Eye (tissue), 1 donor: ENCODE measurements at regions not wholly inside any gene's neighbourhood (a gene's known extent, or its start where the extent isn't known, plus 50 kb on each side); places are given as distances from the start of the nearest gene placed in this dataset.
A peak's percentile ranks its signal among the peaks of the same experiment; 100 is the strongest.
"Not testable (repeated sequence)": the region's sequence is repeated elsewhere in the genome, so short reads cannot be mapped to it uniquely, and the experiment has no call there.

Source experiments
- DNase-seq: peaks from one replicate; pipeline ENCODE4 v3.0.0-alpha.2; 2015

DNA sequence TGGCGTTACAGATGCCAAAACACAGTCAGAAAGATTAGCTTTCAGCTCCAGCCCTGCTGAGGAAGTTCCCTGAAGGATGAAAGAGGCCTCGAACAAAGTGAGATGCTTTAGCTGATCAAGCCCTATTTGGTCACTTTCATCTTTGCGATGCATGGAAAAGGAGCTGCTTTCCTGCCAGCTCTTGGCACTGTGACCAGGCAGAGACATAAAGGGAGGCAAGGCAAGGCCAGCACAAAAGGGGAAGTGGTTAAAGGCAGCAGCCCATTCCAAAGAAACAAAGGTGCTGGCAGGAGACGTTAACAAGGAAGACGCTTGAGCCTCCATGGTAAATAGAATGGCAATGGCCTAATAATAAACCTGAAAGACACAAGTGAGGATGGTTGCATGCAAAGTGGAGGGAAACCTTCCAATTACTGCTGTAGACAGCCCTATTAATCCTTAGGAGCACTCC lies 617.1 kb upstream of the INTU start:
- DNase-seq: no peak

DNA sequence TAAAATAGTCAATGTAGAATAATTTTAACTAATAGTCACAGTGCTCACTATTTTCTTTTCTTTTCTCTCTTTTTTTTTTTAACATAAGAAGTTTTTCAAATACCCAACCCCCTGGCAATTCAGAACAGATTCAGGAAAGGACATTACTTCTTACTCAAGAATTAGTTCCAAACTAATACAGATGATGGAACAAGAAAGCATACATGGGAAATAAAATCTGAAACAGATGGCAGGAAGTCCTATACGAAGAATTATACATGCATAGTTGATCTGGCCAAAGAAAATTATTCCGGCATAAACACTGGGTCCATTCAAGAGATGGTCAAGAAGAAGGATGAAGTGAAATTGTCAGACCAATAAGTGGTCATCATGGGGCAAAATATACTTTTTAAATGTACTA lies 614.4 kb upstream of the INTU start:
- DNase-seq: peak; percentile 34

DNA sequence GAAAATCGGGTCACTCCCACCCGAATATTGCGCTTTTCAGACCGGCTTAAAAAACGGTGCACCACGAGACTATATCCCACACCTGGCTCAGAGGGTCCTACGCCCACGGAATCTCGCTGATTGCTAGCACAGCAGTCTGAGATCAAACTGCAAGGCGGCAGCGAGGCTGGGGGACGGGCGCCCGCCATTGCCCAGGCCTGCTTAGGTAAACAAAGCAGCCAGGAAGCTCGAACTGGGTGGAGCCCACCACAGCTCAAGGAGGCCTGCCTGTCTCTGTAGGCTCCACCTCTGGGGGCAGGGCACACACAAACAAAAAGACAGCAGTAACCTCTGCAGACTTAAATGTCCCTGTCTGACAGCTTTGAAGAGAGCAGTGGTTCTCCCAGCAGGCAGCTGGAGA lies 611.9 kb upstream of the INTU start:
- DNase-seq: not testable (repeated sequence)

- no peak for DNase-seq
Observed at GRCh38 chr4:127036296-127036695, 596.5 kb upstream of the INTU start.

DNA sequence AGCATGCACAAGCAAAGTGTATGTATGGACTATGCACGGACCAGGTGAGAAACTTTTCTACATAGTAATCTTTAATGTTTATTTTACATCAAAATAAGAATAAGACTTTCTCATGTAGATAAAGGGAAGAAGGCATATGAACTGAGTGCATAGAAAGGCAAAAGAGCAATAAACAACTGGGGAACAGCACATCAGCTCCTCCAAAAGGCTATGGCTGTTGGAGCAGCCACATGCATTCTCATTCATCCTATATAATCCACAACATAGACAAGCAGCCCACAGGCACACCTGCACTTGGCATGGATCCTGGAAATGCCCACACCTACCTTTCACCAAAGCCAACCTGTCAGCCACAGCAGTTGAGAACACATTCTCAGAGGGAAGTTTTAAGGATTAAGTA lies 586.9 kb upstream of the INTU start:
- no peak for DNase-seq

- no peak for DNase-seq
Observed at GRCh38 chr4:127047930-127048329, 584.8 kb upstream of the INTU start.

DNA sequence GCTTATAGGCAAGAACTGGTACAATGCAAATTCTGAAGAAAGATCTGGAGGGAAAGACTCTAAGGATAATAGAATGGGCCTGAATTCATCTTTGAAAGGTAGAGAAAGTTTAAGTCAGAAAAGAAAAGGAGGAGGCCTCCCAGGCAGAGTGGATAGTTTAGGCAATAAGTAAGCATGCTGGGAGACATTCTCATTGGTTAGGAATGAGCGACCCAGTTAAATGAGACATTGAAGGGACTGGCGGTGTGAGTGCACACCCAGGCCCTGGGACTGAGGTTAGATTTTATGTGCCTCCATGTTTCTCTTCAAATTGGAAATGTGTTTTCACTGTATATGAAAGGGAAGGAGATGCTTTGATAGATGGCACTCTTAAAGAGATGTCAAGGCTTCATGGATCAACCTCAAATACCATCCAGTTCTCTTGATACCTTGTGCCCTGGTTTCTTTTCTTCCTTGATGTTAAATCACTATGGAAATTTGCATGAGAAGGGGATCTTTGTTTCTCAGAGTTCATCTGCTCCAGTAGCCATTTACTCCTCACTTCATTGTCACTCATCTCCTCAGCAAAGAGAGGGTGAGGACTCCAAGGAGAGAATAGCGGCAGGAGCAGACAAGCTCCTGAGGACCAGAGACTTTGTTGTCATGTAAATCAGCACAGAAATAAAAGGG lies 584.2 kb upstream of the INTU start:
- no peak for DNase-seq

GRCh38 chr4:127049526-127049925 lies 583.2 kb upstream of the INTU start:
- no peak for DNase-seq

DNA sequence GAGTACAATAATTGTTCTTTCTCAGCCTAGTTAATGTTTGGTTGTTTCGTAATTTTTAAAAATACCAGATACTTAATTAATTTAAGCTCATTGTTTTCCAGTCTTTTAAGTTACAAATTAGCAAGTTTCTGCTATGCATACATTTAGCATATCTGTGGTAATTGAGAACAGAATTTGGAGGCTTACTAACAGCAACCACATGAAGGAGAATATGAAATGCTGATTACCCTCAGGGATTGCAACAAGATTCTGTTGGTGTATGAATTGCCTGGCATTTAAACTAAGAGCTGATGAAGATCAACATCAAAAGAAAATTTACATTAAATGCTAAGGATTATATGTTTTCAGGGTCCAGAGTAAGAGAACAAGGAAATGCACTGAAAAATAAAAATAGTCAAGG lies 580.0 kb upstream of the INTU start:
- DNase-seq: no peak

- no peak for DNase-seq
Observed at GRCh38 chr4:127055357-127055756, 577.4 kb upstream of the INTU start.

DNA sequence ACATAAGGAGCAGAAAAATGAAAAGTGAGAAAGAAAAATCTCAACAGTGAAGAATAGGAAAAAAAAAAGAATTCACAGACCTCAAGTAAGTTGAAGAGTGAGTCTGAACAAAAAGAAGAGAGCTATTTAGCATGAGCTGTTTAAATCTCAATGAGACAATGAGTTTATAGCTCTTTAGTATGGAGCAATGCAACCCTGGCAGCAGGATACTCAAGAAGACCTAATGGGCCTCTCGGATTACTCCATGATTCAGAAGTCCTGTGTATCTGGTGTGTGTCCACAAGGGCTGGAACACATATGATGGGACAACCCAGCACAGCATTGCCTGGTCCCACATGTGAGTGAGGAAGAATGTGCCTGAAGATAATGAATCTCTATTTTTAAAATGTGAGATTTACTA lies 563.1 kb upstream of the INTU start:
- DNase-seq: no peak

DNA sequence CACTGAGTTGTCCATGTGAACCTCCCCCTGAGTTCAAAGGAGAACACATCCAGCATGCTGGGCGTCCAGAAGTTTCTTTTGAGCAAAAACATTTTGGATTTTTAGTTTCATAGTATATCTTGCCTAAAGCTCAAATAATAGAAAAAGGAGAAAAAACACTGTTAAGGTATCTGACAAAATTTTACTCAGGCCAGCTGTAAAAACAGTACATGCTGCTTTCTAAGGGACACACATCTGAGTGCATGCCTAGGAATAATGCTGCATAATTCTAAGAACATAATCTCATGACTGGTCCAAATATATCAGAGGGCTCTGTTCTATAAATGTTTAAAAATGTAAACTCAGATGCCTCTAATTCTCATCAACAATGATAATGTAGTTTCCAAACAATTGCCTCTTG lies 561.3 kb upstream of the INTU start:
- peak; percentile 18 for DNase-seq

GRCh38 chr4:127080141-127080540 lies 552.6 kb upstream of the INTU start:
- DNase-seq: no peak

GRCh38 chr4:127081041-127081440 lies 551.7 kb upstream of the INTU start:
- DNase-seq: no peak

- no peak for DNase-seq
Observed at GRCh38 chr4:127082986-127083385, 549.8 kb upstream of the INTU start.

GRCh38 chr4:127084666-127085065 lies 548.1 kb upstream of the INTU start:
- no peak for DNase-seq

GRCh38 chr4:127097061-127097460 lies 535.7 kb upstream of the INTU start:
- no peak for DNase-seq

DNA sequence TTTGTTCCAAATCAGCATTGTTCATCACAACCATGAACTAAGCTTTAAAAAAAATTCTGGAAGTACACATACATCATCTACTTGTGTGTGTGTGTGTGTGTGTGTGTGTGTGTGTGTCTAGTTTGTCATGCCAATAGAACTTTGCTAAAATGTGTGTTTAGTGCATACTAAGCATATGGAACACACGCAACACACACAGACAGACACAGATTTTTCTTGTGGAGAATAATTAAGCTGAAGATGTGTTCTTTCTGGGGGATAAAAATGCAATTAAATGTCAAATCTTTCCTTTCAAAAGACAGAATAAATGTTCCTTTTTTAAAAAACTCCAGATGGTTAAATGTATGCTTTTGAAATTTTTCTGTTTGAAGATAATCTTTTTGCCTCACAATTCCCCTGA lies 530.4 kb upstream of the INTU start:
- no peak for DNase-seq

DNA sequence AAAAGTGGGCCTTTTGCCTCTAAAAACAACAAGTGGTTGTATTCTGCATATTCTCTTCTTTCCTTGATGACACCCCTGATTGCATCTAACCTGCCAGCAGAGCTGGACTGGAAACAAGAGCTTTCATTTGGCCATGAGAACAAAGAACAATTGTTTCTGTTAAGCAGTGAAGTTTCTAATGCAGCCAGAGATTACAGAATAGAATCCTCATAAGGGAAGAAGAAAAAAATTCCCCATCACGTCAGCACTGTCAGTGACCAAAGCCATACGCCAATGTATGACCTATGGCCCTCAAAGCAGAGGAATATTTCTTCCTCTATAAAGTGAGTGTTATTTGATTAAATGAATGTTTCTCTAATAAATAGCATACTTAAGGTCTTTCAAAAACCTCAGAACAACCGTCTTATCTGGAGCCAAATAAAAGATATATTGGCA lies 529.1 kb upstream of the INTU start:
- DNase-seq: no peak

DNA sequence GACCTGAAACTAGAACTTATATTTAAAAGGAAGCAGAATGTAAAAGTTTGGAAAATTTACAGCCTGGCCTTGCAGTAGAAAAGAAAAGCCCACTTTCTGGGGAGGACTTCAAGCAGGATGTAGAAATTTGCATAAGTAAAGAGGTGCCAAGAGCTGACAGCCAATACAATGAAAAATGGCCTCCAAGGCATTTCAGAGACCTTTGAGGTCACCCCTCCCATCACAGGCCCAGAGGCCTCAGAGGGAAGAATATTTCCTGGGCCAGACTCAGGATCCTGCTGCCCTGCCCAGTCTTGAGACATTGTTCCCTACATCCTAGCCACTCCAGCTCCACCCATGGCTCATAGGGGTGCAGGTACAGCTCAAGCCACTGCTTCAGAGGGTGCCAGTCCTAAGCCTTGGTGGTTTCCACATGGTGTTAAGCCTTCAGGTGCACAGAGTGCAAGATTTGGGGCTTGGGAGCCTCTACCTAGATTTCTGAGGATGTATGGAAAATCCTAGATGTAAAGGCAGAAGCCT lies 518.9 kb upstream of the INTU start:
- no peak for DNase-seq

- DNase-seq: no peak
Observed at GRCh38 chr4:127118681-127119080, 514.1 kb upstream of the INTU start.

GRCh38 chr4:127120441-127121090 lies 512.2 kb upstream of the INTU start:
- DNase-seq: no peak

GRCh38 chr4:127124919-127125318 lies 507.8 kb upstream of the INTU start:
- no peak for DNase-seq

DNA sequence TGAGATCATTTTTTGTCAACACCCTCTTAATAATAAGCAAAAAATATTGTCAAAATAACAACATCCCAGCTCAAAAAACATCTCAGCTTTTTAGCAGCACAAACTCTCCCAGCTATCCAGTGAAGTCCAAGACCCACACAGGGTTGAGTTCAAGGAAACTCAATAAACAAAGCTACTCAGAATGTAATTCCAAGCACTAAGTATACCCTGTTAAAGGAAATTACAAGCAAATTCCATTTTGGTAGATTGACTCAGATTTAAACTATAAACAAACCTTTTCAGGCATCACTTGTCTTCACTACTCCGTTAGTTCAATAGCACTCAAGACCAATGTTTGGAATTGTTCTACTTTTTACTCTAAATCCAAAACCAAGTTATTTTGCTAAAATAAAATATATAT lies 506.0 kb upstream of the INTU start:
- DNase-seq: no peak

DNA sequence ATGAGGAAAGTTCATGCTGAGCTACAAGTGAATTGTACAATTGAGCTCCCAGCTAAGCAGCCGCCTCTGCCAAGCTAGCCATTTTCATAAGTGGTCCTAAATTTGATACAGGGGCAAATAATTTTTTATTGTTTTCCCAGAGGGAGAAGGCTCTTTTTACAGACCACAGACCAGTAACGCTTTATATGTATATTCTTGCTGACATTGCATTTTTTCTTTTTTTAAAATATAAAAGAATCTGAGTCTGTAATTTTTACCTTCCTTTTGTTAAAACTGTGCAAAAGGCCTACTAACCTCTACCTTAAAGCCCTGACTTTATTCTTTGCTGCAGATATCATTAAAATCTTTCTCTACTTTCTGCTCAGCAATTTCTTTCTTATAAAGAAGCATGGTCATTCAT lies 501.2 kb upstream of the INTU start:
- DNase-seq: no peak
